ENCODE measurements at regions not wholly inside any gene's neighbourhood (a gene's known extent, or its start where the extent isn't known, plus 50 kb on each side); places are given as distances from the start of the nearest gene placed in this dataset.
A peak's percentile ranks its signal among the peaks of the same experiment; 100 is the strongest.

DNA sequence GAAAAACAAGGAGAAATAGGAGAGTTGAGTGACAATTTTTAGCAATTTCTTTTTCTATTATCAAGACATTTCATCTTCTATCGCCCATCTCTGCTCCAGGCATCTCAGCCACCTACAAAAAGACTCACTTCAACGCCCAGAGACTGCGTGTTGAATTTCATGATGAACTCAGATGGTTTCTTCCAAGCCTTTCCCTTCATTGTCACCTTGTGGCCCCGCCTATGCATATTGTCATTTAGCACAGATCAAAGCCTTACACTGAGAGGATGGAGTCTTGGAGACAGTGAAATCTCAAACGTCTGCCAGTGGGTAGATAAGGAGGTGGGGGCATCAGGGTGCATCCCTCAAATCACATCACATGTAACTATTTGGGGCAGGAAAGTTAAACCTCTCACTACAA is 319.4 kb downstream of the SIPA1L2 start:
- FAIRE-seq = no peak
- H3K27me3 ChIP-seq (ENCODE audit: control insufficient read depth in 3 of 3, insufficient read depth in 3 of 3, low read length in 3 of 3) = peaks cover 0 to 2% (median 0%) of the 10 kb centered on the region in 3 donors
- WGBS, 3 donors = 63 to 74% (median 70%) methylated on average over 5 of the region's 5 CpGs
- H3K9me3 ChIP-seq (ENCODE audit: control insufficient read depth in 2 of 2, insufficient read depth in 1 of 2, low read depth in 1 of 2, low read length in 1 of 2) = peaks cover 0 to 1% of the 10 kb centered on the region in 2 donors
- no peaks in the 10 kb centered on the region for H3K4me1 ChIP-seq (ENCODE audit: control insufficient read depth in 3 of 3, insufficient read depth in 2 of 3, low read depth in 1 of 3, low read length in 2 of 3)
- no peaks in the 10 kb centered on the region for H3K36me3 ChIP-seq (ENCODE audit: control insufficient read depth in 3 of 3, insufficient read depth in 2 of 3, low read depth in 1 of 3, low read length in 3 of 3)
- no peak overlapping the region for H3K27ac ChIP-seq (ENCODE audit: low read depth in 1 of 3, low read length in 2 of 3)
- H3K4me3 ChIP-seq (ENCODE audit: low read depth in 1 of 3, low read length in 3 of 3) = no peak overlapping the region
- no peak for DNase-seq

DNA sequence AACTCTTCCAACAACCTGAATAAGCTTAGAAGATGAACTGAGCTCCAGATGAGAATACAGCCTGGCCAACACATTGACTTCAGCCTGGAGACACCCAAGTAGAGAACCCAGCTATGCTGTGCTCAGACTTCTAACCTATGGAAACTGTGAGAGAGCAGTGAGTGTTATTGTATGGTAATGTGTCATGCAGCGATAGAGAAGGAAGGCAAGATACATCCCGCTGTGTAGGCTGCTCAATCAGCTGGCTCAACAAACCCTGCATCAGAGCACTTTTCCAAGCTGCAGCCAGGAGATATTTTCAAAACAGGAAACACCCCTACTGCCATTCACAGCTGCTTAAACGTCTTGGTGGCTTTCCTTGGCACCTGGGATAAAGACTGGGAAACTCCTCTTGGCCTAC is 321.3 kb downstream of the SIPA1L2 start:
- no peak overlapping the region for H3K27ac ChIP-seq (ENCODE audit: low read depth in 1 of 3, low read length in 2 of 3)
- no peak overlapping the region for H3K4me3 ChIP-seq (ENCODE audit: low read depth in 1 of 3, low read length in 3 of 3)
- H3K36me3 ChIP-seq (ENCODE audit: control insufficient read depth in 3 of 3, insufficient read depth in 2 of 3, low read depth in 1 of 3, low read length in 3 of 3) = no peaks in the 10 kb centered on the region
- 56 to 69% (median 62%) methylated on average over 3 of the region's 3 CpGs for WGBS, 3 donors
- peaks cover 0 to 2% (median 0%) of the 10 kb centered on the region in 3 donors for H3K27me3 ChIP-seq (ENCODE audit: control insufficient read depth in 3 of 3, insufficient read depth in 3 of 3, low read length in 3 of 3)
- H3K4me1 ChIP-seq (ENCODE audit: control insufficient read depth in 3 of 3, insufficient read depth in 2 of 3, low read depth in 1 of 3, low read length in 2 of 3) = no peaks in the 10 kb centered on the region
- peaks cover 0 to 1% of the 10 kb centered on the region in 2 donors for H3K9me3 ChIP-seq (ENCODE audit: control insufficient read depth in 2 of 2, insufficient read depth in 1 of 2, low read depth in 1 of 2, low read length in 1 of 2)
- DNase-seq (no peak), FAIRE-seq (no peak)

DNA sequence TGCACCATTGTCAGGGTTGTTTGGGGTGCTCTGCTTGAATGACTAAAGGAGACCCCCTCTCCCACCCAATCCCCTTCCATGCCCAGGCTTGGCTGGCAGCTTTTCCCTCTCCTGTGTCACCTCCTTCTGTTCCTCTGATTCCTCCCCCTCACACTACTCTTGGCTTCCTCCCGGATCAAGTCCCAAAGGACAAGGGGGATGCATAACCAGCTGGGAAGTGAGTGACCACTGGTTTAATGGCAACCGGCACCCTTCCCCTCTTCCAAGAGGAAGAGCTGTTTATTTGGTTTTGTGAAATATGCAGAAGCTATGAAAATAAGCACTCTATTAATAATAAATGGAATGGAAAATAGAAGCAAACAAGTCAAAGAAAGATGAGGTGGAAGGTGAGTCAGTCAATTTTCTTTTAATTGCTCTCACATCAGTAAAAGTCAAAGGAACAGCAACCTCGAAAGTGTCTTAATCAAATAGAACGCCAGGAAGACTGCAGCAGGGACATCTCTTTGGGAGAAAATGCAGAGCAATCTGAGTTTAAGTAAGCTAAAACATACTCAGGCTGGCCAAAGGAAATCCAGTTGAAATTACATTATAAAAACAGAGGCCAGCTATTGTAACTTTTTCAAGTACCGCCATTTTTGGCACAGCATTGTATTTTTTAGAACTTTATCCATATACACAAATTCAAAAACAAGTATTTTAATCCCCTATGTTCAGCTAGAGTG is 322.5 kb downstream of the SIPA1L2 start:
- no peaks in the 10 kb centered on the region for H3K36me3 ChIP-seq (ENCODE audit: control insufficient read depth in 3 of 3, insufficient read depth in 2 of 3, low read depth in 1 of 3, low read length in 3 of 3)
- 56 to 90% (median 74%) methylated on average over 5 of the region's 5 CpGs for whole genome bisulfite sequencing, 3 donors
- no peak overlapping the region for H3K27ac ChIP-seq (ENCODE audit: low read depth in 1 of 3, low read length in 2 of 3)
- H3K27me3 ChIP-seq (ENCODE audit: control insufficient read depth in 3 of 3, insufficient read depth in 3 of 3, low read length in 3 of 3) = peaks cover 0 to 2% (median 0%) of the 10 kb centered on the region in 3 donors
- H3K4me3 ChIP-seq (ENCODE audit: low read depth in 1 of 3, low read length in 3 of 3) = no peak overlapping the region
- DNase-seq (no peak), FAIRE-seq (no peak)
- H3K4me1 ChIP-seq (ENCODE audit: control insufficient read depth in 3 of 3, insufficient read depth in 2 of 3, low read depth in 1 of 3, low read length in 2 of 3) = no peaks in the 10 kb centered on the region
- H3K9me3 ChIP-seq (ENCODE audit: control insufficient read depth in 2 of 2, insufficient read depth in 1 of 2, low read depth in 1 of 2, low read length in 1 of 2) = no peaks in the 10 kb centered on the region

DNA sequence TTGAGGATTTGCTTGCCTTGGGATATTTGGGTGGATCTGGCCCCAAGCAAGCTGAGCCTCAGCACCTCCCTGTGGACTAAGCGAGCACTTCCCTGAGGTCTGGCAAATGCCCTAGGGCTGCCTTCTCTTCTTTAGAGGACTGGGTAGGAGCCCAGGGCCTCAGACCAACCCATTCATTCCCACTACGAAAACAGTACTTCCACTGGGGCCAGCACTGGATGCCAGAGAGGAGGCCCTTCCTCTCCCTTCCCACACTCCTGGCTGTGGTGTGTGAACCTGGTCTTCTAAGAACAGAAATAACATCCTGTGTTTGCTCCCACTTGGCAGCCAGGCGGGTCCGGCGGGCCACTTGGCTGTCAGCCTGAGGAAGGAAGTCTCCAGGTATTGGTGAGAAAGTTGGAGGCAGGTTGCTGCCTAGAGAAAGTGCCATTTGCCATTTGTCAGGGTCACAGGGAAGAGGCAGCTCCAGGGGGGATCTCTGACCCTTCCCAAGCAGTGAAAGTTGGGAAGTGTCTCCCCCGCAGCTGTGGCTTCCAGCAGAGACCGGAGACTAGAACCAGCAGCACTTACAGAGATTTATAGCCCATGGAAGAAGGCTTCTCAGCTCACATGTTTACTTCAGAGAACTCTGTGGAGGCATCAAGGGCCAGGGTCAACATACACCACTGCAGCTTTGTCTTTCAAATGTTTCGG is 323.5 kb downstream of the SIPA1L2 start:
- WGBS, 3 donors = 46 to 63% (median 47%) methylated on average over 8 of the region's 8 CpGs
- FAIRE-seq = no peak
- Histone ChIP-seq H3K4me1 (ENCODE audit: control insufficient read depth in 3 of 3, insufficient read depth in 2 of 3, low read depth in 1 of 3, low read length in 2 of 3) (no peaks in the 10 kb centered on the region), H3K4me3 (ENCODE audit: low read depth in 1 of 3, low read length in 3 of 3) (no peak overlapping the region), H3K27ac (ENCODE audit: low read depth in 1 of 3, low read length in 2 of 3) (no peak overlapping the region), H3K9me3 (ENCODE audit: control insufficient read depth in 2 of 2, insufficient read depth in 1 of 2, low read depth in 1 of 2, low read length in 1 of 2) (no peaks in the 10 kb centered on the region), H3K36me3 (ENCODE audit: control insufficient read depth in 3 of 3, insufficient read depth in 2 of 3, low read depth in 1 of 3, low read length in 3 of 3) (no peaks in the 10 kb centered on the region), H3K27me3 (ENCODE audit: control insufficient read depth in 3 of 3, insufficient read depth in 3 of 3, low read length in 3 of 3) (peaks cover 0 to under 1% (median 0%) of the 10 kb centered on the region in 3 donors)
- no peak for DNase-seq

DNA sequence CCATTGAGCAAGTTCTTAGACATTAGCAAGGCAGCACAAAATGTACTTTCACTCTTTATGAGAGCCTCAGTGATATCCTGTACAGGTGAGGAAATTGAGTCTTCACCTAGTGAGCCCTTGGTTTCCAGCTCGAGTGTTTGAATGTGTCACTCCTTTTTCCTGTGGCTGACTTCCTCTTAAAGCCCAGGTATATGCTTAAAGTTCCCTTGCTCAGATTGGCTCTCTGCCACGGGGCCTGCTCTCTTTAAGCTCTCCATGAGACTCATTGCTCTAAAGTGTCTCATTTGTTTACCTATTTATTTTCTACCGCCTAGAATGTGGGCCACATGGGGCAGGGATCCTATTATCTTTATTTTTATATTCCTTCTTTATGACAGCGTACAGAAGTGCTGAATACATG is 324.9 kb downstream of the SIPA1L2 start:
- peak in 1 of 2 donors; percentile 50 for DNase-seq
- FAIRE-seq = no peak

DNA sequence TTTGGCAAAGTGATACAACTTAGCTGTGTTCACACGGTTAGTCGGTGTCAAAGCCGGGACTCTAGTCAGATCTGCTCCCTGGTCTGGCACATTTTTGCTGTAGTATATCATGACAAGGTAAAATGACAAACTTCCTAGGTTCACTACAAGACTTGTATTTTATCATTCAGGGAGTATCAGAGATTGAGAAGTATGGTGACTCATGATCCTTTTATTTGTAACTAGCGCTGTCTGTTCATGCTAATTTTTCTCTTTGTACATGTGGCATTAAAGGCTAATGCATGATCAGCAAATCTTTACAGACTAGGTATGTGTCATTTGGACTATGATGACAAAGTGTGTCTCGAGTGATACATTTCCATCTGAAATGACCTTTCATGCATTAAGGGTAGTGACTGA is 326.7 kb downstream of the SIPA1L2 start:
- H3K27me3 ChIP-seq (ENCODE audit: control insufficient read depth in 3 of 3, insufficient read depth in 3 of 3, low read length in 3 of 3) = no peaks in the 10 kb centered on the region
- 84 to 93% (median 91%) methylated on average over 5 of the region's 5 CpGs for WGBS, 3 donors

More for the DNA sequence above, 324.9 kb downstream of the SIPA1L2 start:
- no peaks in the 10 kb centered on the region for H3K4me1 ChIP-seq (ENCODE audit: control insufficient read depth in 3 of 3, insufficient read depth in 2 of 3, low read depth in 1 of 3, low read length in 2 of 3)
- no peaks in the 10 kb centered on the region for H3K36me3 ChIP-seq (ENCODE audit: control insufficient read depth in 3 of 3, insufficient read depth in 2 of 3, low read depth in 1 of 3, low read length in 3 of 3)
- no peak overlapping the region for H3K4me3 ChIP-seq (ENCODE audit: low read depth in 1 of 3, low read length in 3 of 3)
- H3K27me3 ChIP-seq (ENCODE audit: control insufficient read depth in 3 of 3, insufficient read depth in 3 of 3, low read length in 3 of 3) = no peaks in the 10 kb centered on the region
- WGBS, 3 donors = 31 to 66% (median 41%) methylated on average over 4 of the region's 4 CpGs
- no peak overlapping the region for H3K27ac ChIP-seq (ENCODE audit: low read depth in 1 of 3, low read length in 2 of 3)
- no peaks in the 10 kb centered on the region for H3K9me3 ChIP-seq (ENCODE audit: control insufficient read depth in 2 of 2, insufficient read depth in 1 of 2, low read depth in 1 of 2, low read length in 1 of 2)

DNA sequence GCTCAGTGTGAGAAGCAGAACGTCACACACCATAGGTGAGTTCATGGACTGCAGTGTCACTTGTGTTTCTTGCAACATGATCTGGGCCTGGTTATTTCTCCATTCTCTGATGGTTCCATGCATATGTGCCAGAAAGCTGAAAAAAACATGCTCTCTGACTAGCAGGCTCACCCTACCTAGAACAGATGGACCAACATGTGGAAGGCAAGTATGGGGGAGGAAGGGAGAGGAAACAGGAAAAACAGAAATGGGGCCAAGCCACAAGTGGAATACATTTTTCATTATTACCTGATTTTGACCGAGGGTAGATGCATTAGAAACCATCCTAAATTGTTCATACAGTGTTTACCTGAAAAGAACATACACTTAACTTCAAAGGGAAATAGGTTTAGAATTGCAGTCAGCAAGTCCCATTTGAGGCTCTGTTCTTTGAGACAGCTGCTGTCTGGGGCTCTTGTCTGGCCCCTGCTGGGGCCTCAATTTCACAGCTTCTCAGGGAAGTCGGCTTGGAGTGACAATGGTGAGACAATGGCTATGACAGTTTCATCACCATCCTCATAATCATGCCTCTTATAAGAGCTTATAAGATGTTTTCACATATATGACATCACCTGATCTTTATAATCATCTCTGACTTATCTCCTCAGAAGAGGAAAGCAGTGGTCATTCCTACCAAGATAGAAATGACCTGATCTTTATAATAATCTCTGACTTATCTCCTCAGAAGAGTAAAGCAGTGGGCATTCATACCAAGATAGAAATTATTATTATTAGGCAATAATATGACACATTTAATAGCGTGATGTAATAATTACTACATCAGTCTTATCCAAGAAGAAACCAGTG is 327.3 kb downstream of the SIPA1L2 start:
- Histone ChIP-seq H3K27me3 (ENCODE audit: control insufficient read depth in 3 of 3, insufficient read depth in 3 of 3, low read length in 3 of 3) (peaks cover 0 to 2% (median 0%) of the 10 kb centered on the region in 3 donors), H3K27ac (ENCODE audit: low read depth in 1 of 3, low read length in 2 of 3) (no peak overlapping the region), H3K36me3 (ENCODE audit: control insufficient read depth in 3 of 3, insufficient read depth in 2 of 3, low read depth in 1 of 3, low read length in 3 of 3) (no peaks in the 10 kb centered on the region), H3K9me3 (ENCODE audit: control insufficient read depth in 2 of 2, insufficient read depth in 1 of 2, low read depth in 1 of 2, low read length in 1 of 2) (no peaks in the 10 kb centered on the region), H3K4me3 (ENCODE audit: low read depth in 1 of 3, low read length in 3 of 3) (no peak overlapping the region), H3K4me1 (ENCODE audit: control insufficient read depth in 3 of 3, insufficient read depth in 2 of 3, low read depth in 1 of 3, low read length in 2 of 3) (no peaks in the 10 kb centered on the region)
- FAIRE-seq = no peak
- WGBS, 3 donors = 63 to 74% (median 65%) methylated on average over 4 of the region's 4 CpGs
- DNase-seq = no peak

More for the DNA sequence above, 326.7 kb downstream of the SIPA1L2 start:
- Histone ChIP-seq H3K4me1 (ENCODE audit: control insufficient read depth in 3 of 3, insufficient read depth in 2 of 3, low read depth in 1 of 3, low read length in 2 of 3) (no peaks in the 10 kb centered on the region), H3K9me3 (ENCODE audit: control insufficient read depth in 2 of 2, insufficient read depth in 1 of 2, low read depth in 1 of 2, low read length in 1 of 2) (no peaks in the 10 kb centered on the region), H3K4me3 (ENCODE audit: low read depth in 1 of 3, low read length in 3 of 3) (no peak overlapping the region), H3K36me3 (ENCODE audit: control insufficient read depth in 3 of 3, insufficient read depth in 2 of 3, low read depth in 1 of 3, low read length in 3 of 3) (no peaks in the 10 kb centered on the region), H3K27ac (ENCODE audit: low read depth in 1 of 3, low read length in 2 of 3) (no peak overlapping the region)
- FAIRE-seq = no peak
- DNase-seq = no peak

DNA sequence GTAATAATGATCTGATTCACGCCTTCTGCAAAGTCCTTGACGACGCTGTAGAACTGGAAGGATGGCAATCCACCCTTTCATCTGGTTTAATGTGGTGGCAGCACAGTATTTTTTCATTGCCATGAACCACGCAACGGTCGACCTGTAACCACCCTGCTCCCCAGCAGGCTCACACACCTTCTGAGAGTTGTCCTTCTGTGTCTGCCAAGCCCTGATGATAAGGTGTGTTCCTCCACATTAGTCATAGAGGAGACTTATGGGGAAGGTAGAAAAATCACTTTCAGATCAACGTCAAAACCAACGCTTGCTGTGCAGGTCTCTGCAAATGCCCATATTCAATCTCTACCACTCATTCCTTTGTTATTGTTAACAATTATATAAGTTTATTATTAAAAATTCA is 328.7 kb downstream of the SIPA1L2 start:
- Histone ChIP-seq H3K9me3 (ENCODE audit: control insufficient read depth in 2 of 2, insufficient read depth in 1 of 2, low read depth in 1 of 2, low read length in 1 of 2) (no peaks in the 10 kb centered on the region), H3K36me3 (ENCODE audit: control insufficient read depth in 3 of 3, insufficient read depth in 2 of 3, low read depth in 1 of 3, low read length in 3 of 3) (no peaks in the 10 kb centered on the region), H3K4me1 (ENCODE audit: control insufficient read depth in 3 of 3, insufficient read depth in 2 of 3, low read depth in 1 of 3, low read length in 2 of 3) (no peaks in the 10 kb centered on the region), H3K27me3 (ENCODE audit: control insufficient read depth in 3 of 3, insufficient read depth in 3 of 3, low read length in 3 of 3) (peaks cover 0 to 2% (median 0%) of the 10 kb centered on the region in 3 donors), H3K27ac (ENCODE audit: low read depth in 1 of 3, low read length in 2 of 3) (no peak overlapping the region), H3K4me3 (ENCODE audit: low read depth in 1 of 3, low read length in 3 of 3) (no peak overlapping the region)
- DNase-seq (peak in 1 of 2 donors; percentile 75), FAIRE-seq (no peak)
- 24 to 81% (median 36%) methylated on average over 8 of the region's 8 CpGs for WGBS, 3 donors

All from small intestine (tissue), 7 donors.